TTC549 (cell line): ENCODE measurements at regions not wholly inside any gene's neighbourhood (a gene's known extent, or its start where the extent isn't known, plus 50 kb on each side); places are given as distances from the start of the nearest gene placed in this dataset.

Experiments used
- FAIRE-seq: peaks from 2 replicates; lab custom pipeline; 2012; peaks lifted over from hg19 to GRCh38; lab: Jason Lieb, UNC

DNA sequence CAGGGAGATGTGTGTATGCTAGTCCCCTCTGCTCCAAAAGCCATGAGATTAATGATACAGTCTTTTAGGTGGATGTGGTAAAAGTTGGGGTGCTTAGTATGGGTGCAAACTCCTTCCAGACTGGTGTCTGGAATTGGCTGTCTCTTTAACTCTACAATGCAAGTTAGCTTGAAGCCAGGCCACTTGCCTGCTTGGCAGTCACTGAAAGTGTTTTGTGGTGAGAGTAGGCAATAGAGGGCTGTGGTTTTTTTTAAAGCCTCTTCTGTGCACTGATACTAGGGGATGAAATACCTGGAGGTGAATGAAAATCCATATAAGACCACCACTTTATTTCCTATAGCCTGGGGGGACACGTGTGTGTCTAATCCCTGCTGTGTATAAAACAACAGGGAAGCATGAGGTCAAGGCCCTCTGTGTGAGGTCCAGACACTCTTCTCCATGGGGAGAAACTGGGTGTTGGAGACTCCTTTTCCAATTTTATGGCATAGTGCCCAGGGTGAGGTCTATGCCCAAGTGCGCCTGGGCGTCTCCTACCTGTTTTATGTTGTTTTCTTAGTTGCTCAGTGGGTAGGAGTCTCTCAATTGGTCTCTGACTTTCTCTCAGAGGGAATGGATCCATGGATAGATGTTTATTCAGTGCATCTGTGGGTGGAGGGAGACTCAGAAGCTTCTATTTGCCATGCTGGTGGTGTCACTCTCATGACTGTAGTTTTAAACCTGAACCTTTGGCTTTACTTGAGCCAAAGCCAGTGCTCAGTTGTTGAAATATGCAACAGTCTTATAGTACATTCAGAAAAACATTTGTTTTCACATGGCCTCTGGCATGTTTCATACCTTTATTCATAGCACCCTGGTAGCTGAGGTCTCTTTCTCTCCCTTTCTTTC lies 327.8 kb upstream of the ATP11B start:
- FAIRE-seq = no peak

DNA sequence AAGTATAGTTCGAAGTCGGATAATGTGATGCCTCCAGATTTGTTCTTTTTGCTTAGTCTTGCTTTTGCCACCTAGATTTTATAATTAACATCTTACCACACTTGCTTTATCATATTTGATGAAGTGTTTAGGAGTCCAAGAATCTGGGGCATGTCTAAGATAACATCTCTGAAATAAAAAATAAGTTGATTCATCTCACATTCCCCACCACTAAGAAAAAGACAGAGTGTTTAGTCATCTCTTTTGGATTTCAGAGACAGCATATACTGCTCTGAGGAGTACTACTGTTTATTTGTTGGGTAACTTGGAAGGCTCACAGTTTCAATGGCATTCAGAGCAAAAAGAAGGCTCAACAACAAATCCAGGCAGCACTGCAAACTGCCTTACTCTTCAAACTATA lies 324.2 kb upstream of the ATP11B start:
- no peak for FAIRE-seq

DNA sequence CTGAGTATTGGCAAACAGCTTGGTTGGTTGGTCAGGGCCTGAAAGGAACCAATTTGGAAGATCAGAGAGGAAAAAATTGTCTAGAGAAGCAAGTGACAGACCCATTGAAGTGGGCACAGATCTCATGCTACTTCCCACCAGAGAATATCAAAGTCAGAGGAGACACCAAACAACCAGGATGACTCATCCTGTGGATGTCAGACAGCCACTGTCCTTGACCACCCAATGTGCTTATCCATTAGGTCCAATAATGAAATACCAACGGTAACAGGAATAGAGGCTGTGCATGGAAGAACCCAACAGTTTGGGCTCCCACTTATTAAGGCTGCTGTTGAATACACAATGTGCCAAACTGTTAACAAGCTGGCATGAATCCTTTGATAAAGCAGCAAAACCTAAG lies 323.1 kb upstream of the ATP11B start:
- no peak for FAIRE-seq

- no peak for FAIRE-seq
Observed at GRCh38 chr3:182473191-182473710, 320.1 kb upstream of the ATP11B start.

GRCh38 chr3:182478369-182478768 lies 314.9 kb upstream of the ATP11B start:
- FAIRE-seq = no peak

GRCh38 chr3:182479419-182480336 lies 313.6 kb upstream of the ATP11B start:
- no peak for FAIRE-seq

GRCh38 chr3:182482705-182483104 lies 310.6 kb upstream of the ATP11B start:
- no peak for FAIRE-seq

DNA sequence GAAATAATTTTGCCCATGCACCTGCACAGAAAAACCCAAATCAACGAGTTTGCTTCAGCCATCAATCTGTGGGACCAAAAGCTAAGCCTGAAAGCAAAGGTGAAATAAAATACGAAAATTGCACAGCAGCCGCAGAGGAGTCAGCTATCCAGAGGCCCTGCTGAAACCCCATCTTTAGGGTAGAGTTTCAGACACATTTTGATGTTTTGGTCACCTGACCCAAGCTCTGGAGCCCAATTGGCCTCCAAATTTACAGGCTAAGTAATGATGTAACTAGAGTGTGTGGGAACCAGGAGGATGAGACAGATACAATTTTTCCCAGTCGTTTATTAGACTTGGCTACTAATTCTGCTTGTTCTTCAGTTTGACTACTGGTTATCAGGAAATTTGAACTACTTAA lies 308.6 kb upstream of the ATP11B start:
- FAIRE-seq = no peak

GRCh38 chr3:182485301-182485700 lies 308.0 kb upstream of the ATP11B start:
- no peak for FAIRE-seq

DNA sequence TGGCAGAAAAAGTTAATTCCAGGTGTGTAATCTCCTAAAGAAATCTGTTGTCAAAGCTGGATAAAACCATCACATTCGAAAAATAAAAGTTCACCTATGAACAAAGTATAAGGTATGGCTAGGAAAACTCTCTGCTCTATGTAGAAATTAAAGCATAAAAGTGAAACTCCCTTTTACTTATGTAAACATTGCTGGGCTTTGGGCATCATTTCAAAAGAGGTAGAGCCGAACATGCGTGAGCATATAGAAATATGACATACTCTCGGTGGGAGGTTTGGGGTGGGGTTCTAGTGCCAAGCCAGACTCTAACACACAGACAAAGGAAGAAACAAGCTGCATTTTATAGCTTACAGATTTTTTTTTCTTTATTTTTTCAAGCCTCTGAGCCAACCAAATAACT lies 306.8 kb upstream of the ATP11B start:
- no peak for FAIRE-seq

- no peak for FAIRE-seq
Observed at GRCh38 chr3:182487143-182487542, 306.2 kb upstream of the ATP11B start.

DNA sequence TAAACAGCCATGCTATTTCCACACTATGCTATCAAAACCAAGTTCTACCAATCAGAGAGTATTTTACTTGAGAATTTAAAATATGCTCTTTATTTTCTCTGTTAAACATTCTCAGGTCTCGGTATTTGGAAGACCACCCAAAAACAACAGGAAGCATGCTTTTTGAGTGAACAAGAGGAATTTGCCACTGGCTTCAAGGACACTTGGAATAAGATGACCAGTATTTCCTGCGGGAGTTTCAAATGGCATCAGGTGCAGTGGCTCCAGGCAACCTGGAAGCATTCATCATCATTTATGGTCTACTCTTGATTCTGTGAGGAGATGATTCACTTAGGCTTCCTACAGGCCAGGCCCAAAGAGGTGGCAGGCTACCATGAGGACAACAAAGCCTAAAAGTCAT lies 305.7 kb upstream of the ATP11B start:
- FAIRE-seq = no peak

GRCh38 chr3:182490596-182491491 lies 302.5 kb upstream of the ATP11B start:
- no peak for FAIRE-seq

GRCh38 chr3:182491577-182491976 lies 301.7 kb upstream of the ATP11B start:
- FAIRE-seq = no peak

GRCh38 chr3:182492536-182492935 lies 300.8 kb upstream of the ATP11B start:
- no peak for FAIRE-seq

- no peak for FAIRE-seq
Observed at GRCh38 chr3:182500289-182500688, 293.0 kb upstream of the ATP11B start.

DNA sequence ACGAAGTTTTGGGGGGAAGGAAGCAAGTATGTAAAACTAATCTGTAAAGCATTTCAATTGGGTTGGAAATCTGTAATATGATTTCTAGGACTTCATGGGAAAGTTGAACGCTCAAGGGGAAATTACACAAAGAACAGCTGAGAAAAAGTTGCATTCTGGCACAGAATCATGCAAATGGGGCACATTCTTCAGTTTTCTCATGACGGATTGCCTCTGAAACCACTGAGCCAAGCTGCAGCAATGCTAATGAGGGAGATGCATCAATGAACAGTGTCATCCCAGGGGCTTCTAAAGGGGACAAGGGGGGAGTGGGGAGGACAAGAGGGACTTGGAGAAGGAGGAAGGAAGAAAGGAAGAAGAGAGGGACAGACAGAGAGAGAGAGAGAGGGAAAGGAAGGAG lies 291.4 kb upstream of the ATP11B start:
- no peak for FAIRE-seq

DNA sequence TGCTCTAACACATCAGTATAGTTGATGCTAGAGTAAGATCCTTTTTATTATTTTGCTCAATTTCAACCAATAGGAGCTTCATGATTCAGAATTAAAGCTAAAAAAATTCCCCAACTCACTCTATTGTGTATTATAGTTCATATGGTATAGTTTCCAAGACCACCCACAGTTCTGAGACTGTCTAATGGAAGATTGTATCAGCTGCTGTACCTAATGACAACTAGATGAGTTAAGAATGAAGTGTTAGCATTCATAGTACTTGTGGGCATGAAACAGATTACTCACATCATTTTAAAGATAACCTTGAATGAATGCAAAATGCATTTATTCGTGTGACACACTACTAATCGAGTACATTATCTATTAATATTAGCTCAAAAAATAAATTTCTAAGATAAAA lies 289.9 kb upstream of the ATP11B start:
- FAIRE-seq = no peak

DNA sequence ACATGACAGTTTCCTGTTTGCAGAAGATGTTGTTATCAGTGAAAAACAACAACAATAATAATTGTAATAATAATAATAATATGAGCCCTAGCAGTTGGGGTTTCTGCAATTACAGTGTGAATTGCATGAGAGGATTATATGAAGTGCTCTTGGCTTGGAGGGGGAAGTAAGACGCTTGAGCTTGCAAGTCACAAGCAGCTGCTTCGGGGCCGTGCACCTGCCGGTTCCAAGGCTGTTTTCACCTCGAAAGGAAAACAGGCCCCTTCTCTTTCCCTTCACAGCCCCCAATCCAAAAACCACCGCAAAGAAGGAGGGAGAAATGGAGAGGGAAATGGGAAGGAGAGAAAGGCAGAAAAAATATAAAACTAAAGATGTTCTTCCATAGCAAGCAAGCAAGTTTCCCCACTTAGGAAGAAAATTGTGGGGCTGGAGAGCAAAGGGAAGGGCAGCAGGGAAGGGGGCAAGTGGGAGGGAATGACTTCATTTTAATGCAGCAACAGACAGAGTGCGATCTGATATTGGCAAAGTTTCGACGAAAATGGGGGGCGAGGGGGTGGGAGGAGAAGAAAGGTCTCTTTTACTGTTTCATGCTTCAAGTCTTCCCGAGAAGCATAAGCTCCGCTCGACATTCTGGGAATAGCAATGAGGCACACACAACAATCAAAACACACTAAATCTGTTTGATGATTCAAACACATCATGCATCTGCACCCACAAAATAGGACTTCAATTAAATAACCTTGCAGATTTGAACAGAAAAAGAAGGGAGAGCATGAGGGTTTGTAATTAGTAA lies 284.2 kb upstream of the ATP11B start:
- FAIRE-seq = no peak

- no peak for FAIRE-seq
Observed at GRCh38 chr3:182509844-182510460, 283.4 kb upstream of the ATP11B start.
